NCI-H2107 (cell line): ENCODE measurements at regions not wholly inside any gene's neighbourhood (a gene's known extent, or its start where the extent isn't known, plus 50 kb on each side); places are given as distances from the start of the nearest gene placed in this dataset.
A peak's percentile ranks its signal among the peaks of the same experiment; 100 is the strongest.
"Not testable (repeated sequence)": the region's sequence is repeated elsewhere in the genome, so short reads cannot be mapped to it uniquely, and the experiment has no call there.

Experiments used
- DNase-seq: peaks from one replicate; lab custom pipeline; 2025; lab: John Stamatoyannopoulos, UW

- no peak for DNase-seq
These were observed 105.1 kb upstream of the SIX2 start for GRCh38 chr2:45114221-45114955.

- DNase-seq, result no peak
These were observed 103.5 kb upstream of the SIX2 start for GRCh38 chr2:45112750-45113149.

GRCh38 chr2:45105050-45105582, 95.9 kb upstream of the SIX2 start:
- DNase-seq, result no peak

GRCh38 chr2:45104429-45104828, 95.2 kb upstream of the SIX2 start:
- DNase-seq, result no peak

- no peak for DNase-seq
These were observed 94.4 kb upstream of the SIX2 start for GRCh38 chr2:45103351-45104345.

- no peak for DNase-seq
These were observed 93.4 kb upstream of the SIX2 start for GRCh38 chr2:45102579-45103117.

- no peak for DNase-seq
These were observed 92.9 kb upstream of the SIX2 start for GRCh38 chr2:45102141-45102540.

GRCh38 chr2:45096996-45097395, 87.7 kb upstream of the SIX2 start:
- DNase-seq, result no peak

GRCh38 chr2:45096038-45096437, 86.8 kb upstream of the SIX2 start:
- DNase-seq, result not testable (repeated sequence)

- no peak for DNase-seq
These were observed 84.4 kb upstream of the SIX2 start for GRCh38 chr2:45093663-45094062.

- no peak for DNase-seq
These were observed 83.9 kb upstream of the SIX2 start for GRCh38 chr2:45093181-45093580.

- DNase-seq, result no peak
These were observed 80.5 kb upstream of the SIX2 start for GRCh38 chr2:45089554-45090261.

GRCh38 chr2:45085487-45085886, 76.2 kb upstream of the SIX2 start:
- DNase-seq, result no peak

- no peak for DNase-seq
These were observed 75.2 kb upstream of the SIX2 start for GRCh38 chr2:45084361-45085020.

GRCh38 chr2:45083175-45083574, 73.9 kb upstream of the SIX2 start:
- DNase-seq, result no peak

GRCh38 chr2:45074713-45075112, 65.5 kb upstream of the SIX2 start:
- DNase-seq, result no peak

GRCh38 chr2:45072862-45073237, 63.6 kb upstream of the SIX2 start:
- no peak for DNase-seq

- DNase-seq, result no peak
These were observed 63.0 kb upstream of the SIX2 start for GRCh38 chr2:45072064-45072861.

GRCh38 chr2:45070113-45070652, 60.9 kb upstream of the SIX2 start:
- peak; percentile 11 for DNase-seq

GRCh38 chr2:45069684-45070083, 60.4 kb upstream of the SIX2 start:
- DNase-seq, result no peak
